T47D (cell line): ENCODE measurements at regions not wholly inside any gene's neighbourhood (a gene's known extent, or its start where the extent isn't known, plus 50 kb on each side); places are given as distances from the start of the nearest gene placed in this dataset.

Experiments used
- DNase-seq, 2 experiments: peaks; one replicate each; pipeline versions ENCODE4 v3.0.0 to v3.0.0-alpha.2; 2011 to 2012; ENCODE audit warnings: low read depth in 1 of 2, low spot score in 1 of 2
- JUND ChIP-seq: IDR thresholded peaks from 2 replicates; pipeline ENCODE4 v1.6.1; 2012; ENCODE audit warnings: low read depth
- in situ Hi-C: cut with HindIII; loops from 2 replicates; pipeline ENCODE4 v1.10.0; 2016; ENCODE audit warnings: low sequenced_read_pairs, low pct_unique_long_range_greater_than_20kb

GRCh38 chr18:47628240-47628781 is 302.1 kb downstream of the SMAD2 start:
- in situ Hi-C loops, result no loop called here
- DNase-seq, result no peak
- no peak for TF ChIP-seq JUND

GRCh38 chr18:47627030-47627429 is 303.4 kb downstream of the SMAD2 start:
- in situ Hi-C loops, result no loop called here
- TF ChIP-seq JUND, result no peak
- no peak for DNase-seq

GRCh38 chr18:47619771-47620448 is 310.5 kb downstream of the SMAD2 start:
- no peak for TF ChIP-seq JUND
- no peak for DNase-seq
- in situ Hi-C loops, result no loop called here

DNA sequence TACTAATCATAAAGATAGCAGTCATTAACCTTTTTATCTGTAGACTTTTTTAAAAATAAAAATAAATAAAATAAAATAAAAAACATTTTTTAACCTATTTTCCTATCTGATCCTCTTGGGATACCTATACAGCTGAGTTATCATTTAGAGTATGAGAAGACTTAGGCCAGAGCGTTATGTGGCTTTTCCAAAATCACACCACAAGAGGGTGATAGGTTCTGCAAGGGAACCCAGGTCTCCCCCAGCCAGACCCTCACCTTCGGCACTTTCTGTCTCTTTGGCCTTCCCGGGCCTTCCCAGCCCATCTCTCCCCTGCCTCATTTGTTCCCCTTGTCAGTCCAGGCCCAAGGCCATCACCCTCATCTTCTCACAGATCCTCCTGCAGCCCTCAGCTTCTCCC is 311.7 kb downstream of the SMAD2 start:
- TF ChIP-seq JUND, result no peak
- no peak for DNase-seq
- in situ Hi-C loops, result no loop called here

- DNase-seq, result no peak
- TF ChIP-seq JUND, result no peak
- in situ Hi-C loops, result no loop called here
These were observed 315.4 kb downstream of the SMAD2 start for GRCh38 chr18:47615043-47615442.

DNA sequence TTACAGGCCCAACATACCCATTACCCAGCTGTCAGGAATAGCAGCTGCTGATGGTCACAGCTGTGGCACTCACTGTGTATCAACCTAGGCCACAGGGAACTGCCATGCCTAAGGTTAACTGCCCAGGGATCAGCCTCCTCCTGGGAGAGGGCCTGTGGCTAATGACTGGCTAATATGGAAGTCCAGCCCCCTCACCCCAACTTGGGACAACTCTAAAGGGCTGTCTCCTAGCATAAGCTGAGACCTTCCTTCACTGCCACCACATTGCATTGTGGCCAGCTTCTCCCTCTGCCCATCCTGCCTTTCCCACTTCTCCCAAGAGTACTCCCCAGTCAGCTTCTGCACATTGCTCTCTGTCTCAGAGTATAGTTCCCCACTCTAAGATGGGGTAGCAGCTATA is 316.5 kb downstream of the SMAD2 start:
- in situ Hi-C loops, result no loop called here
- no peak for TF ChIP-seq JUND
- DNase-seq, result no peak

- no peak for DNase-seq
- in situ Hi-C loops, result no loop called here
- no peak for TF ChIP-seq JUND
These were observed 318.8 kb downstream of the SMAD2 start for GRCh38 chr18:47611649-47612048.

- no peak for DNase-seq
- in situ Hi-C loops, result no loop called here
- no peak for TF ChIP-seq JUND
These were observed 323.9 kb downstream of the SMAD2 start for GRCh38 chr18:47606526-47606925.

DNA sequence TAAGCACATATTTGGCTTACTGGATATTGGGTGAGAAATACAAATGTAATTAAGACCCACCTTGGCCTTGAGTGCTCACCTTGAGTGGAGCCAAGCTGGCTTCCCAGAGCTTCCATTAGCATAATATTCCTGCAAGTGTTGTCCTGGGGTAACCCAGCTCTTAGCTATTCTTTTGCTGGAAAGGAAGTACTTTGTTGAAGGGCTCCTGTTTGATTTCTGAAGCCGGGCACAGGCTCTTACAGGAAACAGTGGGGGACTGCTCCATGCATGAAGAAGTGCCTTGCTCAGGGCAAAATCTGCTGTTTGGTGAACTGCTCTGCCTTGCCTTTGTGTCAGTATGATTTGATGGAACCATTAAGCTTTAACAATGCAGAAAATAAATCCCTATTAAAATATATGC is 325.4 kb downstream of the SMAD2 start:
- no peak for TF ChIP-seq JUND
- DNase-seq, result no peak
- in situ Hi-C loops, result no loop called here

DNA sequence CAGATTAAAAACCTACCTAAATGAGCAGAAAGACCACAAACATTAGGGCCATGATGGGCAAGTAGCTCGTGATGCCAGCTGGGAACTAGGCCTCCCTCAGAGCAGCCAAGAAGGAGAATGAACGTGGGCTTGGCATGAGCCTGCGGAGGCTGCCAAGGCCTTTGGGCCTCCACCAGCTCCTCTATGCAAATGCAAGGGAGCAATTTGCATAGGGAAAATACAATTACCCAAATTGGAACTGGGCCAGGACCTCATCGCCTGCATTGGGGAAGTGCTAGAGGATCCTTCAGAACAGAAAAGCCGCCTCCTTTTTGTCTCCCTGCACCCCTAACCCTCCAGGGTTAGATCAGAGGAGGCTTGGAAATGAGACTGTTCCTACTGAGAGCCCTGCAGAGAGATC is 326.4 kb downstream of the SMAD2 start:
- no peak for DNase-seq
- in situ Hi-C loops, result no loop called here

GRCh38 chr18:47603158-47603557 is 327.3 kb downstream of the SMAD2 start:
- no peak for TF ChIP-seq JUND
- in situ Hi-C loops, result no loop called here
- no peak for DNase-seq

More for the DNA sequence above, 326.4 kb downstream of the SMAD2 start:
- TF ChIP-seq JUND, result no peak

DNA sequence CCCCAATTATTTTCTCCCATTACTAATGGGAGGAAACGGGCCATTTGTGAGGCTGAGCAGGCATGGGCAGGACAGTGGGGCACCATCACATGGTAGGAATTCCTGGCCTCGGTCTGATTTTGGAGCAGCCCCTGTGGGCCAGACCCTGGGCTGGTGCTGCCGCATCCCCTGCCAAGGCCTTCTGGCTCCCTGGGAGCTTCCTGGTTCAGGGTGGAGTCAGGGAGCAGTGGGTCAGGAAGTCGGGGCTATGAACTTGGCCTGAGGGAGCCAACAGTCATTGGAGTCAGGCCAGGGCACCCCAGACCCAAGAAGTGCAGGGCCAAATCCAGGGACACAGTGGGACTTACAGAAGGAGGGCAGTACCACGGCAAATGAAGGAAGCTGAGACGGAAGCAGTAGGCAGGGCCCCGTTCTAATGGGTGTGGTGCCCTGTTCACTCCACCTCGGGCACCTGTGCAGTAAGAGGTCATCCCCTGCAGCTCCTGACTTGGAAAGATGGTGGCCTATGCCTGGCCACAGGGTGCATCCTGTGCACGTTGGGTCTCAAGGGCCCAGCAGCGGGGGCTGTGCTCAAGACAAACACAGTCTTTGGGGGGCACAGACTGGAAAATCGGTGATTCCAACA is 328.1 kb downstream of the SMAD2 start:
- in situ Hi-C loops, result no loop called here
- TF ChIP-seq JUND, result no peak
- DNase-seq, result no peak

DNA sequence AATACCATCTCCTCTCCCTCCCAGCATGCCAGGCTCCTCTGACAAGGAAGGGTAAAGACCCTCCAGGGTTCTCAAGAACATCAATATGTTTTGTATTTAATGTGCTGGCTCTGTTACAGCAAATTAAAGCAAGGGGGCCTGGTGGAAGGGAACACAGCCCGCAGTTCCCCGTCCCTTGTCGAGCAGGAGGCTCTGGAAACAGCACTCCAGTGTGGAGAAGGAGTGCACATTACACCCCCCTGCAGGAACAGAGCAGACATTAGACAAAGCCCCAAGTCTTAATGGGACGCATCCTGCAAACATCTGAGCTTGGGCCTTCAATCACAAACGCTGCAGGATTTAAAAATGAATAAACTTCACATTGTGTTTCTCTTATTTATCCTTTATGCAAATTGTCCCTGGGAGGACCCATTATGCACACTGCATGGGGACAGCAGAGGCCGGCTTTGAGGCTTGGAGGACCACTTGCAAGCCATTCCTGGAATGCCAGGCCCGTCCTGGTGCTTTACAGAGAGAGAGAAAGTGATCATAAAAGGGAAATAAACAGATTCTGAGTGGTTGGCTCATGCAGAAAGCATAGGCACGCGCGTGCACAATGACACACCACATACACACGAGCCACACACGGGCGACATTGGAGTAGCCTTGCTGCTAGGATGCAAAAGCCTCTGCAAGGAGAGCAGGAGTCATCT is 328.7 kb downstream of the SMAD2 start:
- TF ChIP-seq JUND, result no peak
- DNase-seq, result no peak
- in situ Hi-C loops, result no loop called here
